ENCODE measurements at regions not wholly inside any gene's neighbourhood (a gene's known extent, or its start where the extent isn't known, plus 50 kb on each side); places are given as distances from the start of the nearest gene placed in this dataset.

GRCh38 chr7:68529221-68529620, 1069.1 kb upstream of the AUTS2 start:
- intact Hi-C loops (cut with DNase I), result no loop called here

GRCh38 chr7:68535266-68535665, 1063.0 kb upstream of the AUTS2 start:
- intact Hi-C loops (cut with DNase I), result no loop called here
- H3K9me3 ChIP-seq, result no peaks in the 10 kb centered on the region
- no peak for DNase-seq (ENCODE audit: low spot score)
- no peaks in the 10 kb centered on the region for H3K36me3 ChIP-seq
- 87% methylated on average over 21 of the region's 22 CpGs for WGBS
- TF ChIP-seq, protein P1, sequence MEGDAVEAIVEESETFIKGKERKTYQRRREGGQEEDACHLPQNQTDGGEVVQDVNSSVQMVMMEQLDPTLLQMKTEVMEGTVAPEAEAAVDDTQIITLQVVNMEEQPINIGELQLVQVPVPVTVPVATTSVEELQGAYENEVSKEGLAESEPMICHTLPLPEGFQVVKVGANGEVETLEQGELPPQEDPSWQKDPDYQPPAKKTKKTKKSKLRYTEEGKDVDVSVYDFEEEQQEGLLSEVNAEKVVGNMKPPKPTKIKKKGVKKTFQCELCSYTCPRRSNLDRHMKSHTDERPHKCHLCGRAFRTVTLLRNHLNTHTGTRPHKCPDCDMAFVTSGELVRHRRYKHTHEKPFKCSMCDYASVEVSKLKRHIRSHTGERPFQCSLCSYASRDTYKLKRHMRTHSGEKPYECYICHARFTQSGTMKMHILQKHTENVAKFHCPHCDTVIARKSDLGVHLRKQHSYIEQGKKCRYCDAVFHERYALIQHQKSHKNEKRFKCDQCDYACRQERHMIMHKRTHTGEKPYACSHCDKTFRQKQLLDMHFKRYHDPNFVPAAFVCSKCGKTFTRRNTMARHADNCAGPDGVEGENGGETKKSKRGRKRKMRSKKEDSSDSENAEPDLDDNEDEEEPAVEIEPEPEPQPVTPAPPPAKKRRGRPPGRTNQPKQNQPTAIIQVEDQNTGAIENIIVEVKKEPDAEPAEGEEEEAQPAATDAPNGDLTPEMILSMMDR (IDR thresholded peaks at IDR 0.05), result no peak
- TF ChIP-seq POLR2AphosphoS5 (IDR thresholded peaks at IDR 0.05), result no peak
- H3K27ac ChIP-seq, result no peak overlapping the region
- H3K27me3 ChIP-seq (replicated peaks; ENCODE audit: insufficient read depth), result peaks cover 7% of the 10 kb centered on the region
- H3K4me3 ChIP-seq, result no peak overlapping the region
- no peaks in the 10 kb centered on the region for H3K4me1 ChIP-seq (replicated peaks)

More at GRCh38 chr7:68529221-68529620, 1069.1 kb upstream of the AUTS2 start:
- H3K9me3 ChIP-seq, result no peaks in the 10 kb centered on the region
- no peak overlapping the region for H3K4me3 ChIP-seq
- TF ChIP-seq POLR2AphosphoS5 (IDR thresholded peaks at IDR 0.05) (no peak), POLR2A (IDR thresholded peaks at IDR 0.05) (no peak)
- TF ChIP-seq, protein P1 (IDR thresholded peaks at IDR 0.05), result no peak
- 97% methylated on average over 4 of the region's 4 CpGs for WGBS
- no peaks in the 10 kb centered on the region for H3K27me3 ChIP-seq (replicated peaks; ENCODE audit: insufficient read depth)
- H3K27ac ChIP-seq, result no peak overlapping the region
- no peaks in the 10 kb centered on the region for H3K4me1 ChIP-seq (replicated peaks)
- no peaks in the 10 kb centered on the region for H3K36me3 ChIP-seq
- no peak for DNase-seq (ENCODE audit: low spot score)

- Histone ChIP-seq H3K36me3 (no peaks in the 10 kb centered on the region), H3K27ac (no peak overlapping the region), H3K4me1 (replicated peaks) (no peaks in the 10 kb centered on the region), H3K9me3 (no peaks in the 10 kb centered on the region), H3K4me3 (no peak overlapping the region), H3K27me3 (replicated peaks; ENCODE audit: insufficient read depth) (peaks cover 7% of the 10 kb centered on the region)
- TF ChIP-seq POLR2A (IDR thresholded peaks at IDR 0.05) (no peak), POLR2AphosphoS5 (IDR thresholded peaks at IDR 0.05) (no peak)
- TF ChIP-seq, protein P1 (IDR thresholded peaks at IDR 0.05), result no peak
- DNase-seq (ENCODE audit: low spot score), result no peak
- WGBS, result 44% methylated on average over 6 of the region's 6 CpGs
- intact Hi-C loops (cut with DNase I), result no loop called here
Measured at GRCh38 chr7:68537051-68537773, 1061.1 kb upstream of the AUTS2 start.

DNA sequence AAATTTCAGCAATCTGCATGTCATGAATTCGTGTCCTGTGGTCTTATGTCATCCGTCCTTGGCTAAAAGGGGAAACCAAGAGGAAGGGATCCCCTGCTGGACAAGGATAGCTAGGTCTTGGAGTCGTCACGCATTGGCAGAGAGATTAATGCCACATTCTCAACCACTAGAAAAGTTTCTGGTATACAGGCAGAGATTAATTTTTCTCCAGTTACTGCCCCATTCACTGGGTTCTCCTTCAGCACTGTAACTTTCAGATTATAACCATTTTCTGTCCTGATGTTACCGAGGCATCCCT, 1060.6 kb upstream of the AUTS2 start:
- H3K4me1 ChIP-seq (replicated peaks), result no peaks in the 10 kb centered on the region
- no peak for DNase-seq (ENCODE audit: low spot score)
- no peaks in the 10 kb centered on the region for H3K36me3 ChIP-seq
- intact Hi-C loops (cut with DNase I), result no loop called here
- 80% methylated on average over 5 of the region's 5 CpGs for WGBS
- TF ChIP-seq, protein P1 (IDR thresholded peaks at IDR 0.05), result no peak
- no peak for TF ChIP-seq POLR2A (IDR thresholded peaks at IDR 0.05)
- no peak for TF ChIP-seq POLR2AphosphoS5 (IDR thresholded peaks at IDR 0.05)
- H3K27me3 ChIP-seq (replicated peaks; ENCODE audit: insufficient read depth), result peaks cover 7% of the 10 kb centered on the region
- no peaks in the 10 kb centered on the region for H3K9me3 ChIP-seq
- H3K27ac ChIP-seq, result no peak overlapping the region
- H3K4me3 ChIP-seq, result no peak overlapping the region

- WGBS, result 65% methylated on average over 3 of the region's 3 CpGs
- no peak overlapping the region for H3K27ac ChIP-seq
- no peaks in the 10 kb centered on the region for H3K4me1 ChIP-seq (replicated peaks)
- peaks cover 7% of the 10 kb centered on the region for H3K27me3 ChIP-seq (replicated peaks; ENCODE audit: insufficient read depth)
- no peaks in the 10 kb centered on the region for H3K9me3 ChIP-seq
- H3K36me3 ChIP-seq, result no peaks in the 10 kb centered on the region
- intact Hi-C loops (cut with DNase I), result no loop called here
- no peak for DNase-seq (ENCODE audit: low spot score)
- no peak overlapping the region for H3K4me3 ChIP-seq
- no peak for TF ChIP-seq POLR2AphosphoS5 (IDR thresholded peaks at IDR 0.05)
Measured at GRCh38 chr7:68542831-68543230, 1055.4 kb upstream of the AUTS2 start.
